OCI-LY3 (cell line): ENCODE measurements at regions not wholly inside any gene's neighbourhood (a gene's known extent, or its start where the extent isn't known, plus 50 kb on each side); places are given as distances from the start of the nearest gene placed in this dataset.

Experiments
- H2AFZ ChIP-seq: fragments of 200-600, 300-600 bp; shearing (Covaris generic); 2 replicates; pipeline ENCODE4 v1.6.0; 2014; ENCODE audit warnings: antibody characterized with exemption, low read depth, low read length
- H3K27ac ChIP-seq: fragments of 200-600, 300-600 bp; sonication (generic); 2 replicates; pipeline ENCODE4 v1.5.1; 2014; ENCODE audit warnings: mild to moderate bottlenecking, low read length, moderate library complexity, mixed read lengths
- H3K27me3 ChIP-seq: fragments of 200-600, 300-600 bp; sonication (generic); 2 replicates; pipeline ENCODE4 v1.6.1; 2014; ENCODE audit warnings: low read depth, low read length, mixed read lengths
- H3K36me3 ChIP-seq: fragments of 200-600, 300-600 bp; sonication (generic); replicated peaks from 2 replicates; pipeline ENCODE3; 2014; ENCODE audit warnings: low read depth, low read length, mixed read lengths
- H3K4me1 ChIP-seq: fragments of 300-600, 200-600 bp; sonication (generic); 2 replicates; pipeline ENCODE4 v1.6.1; 2014; ENCODE audit warnings: low read length, mixed read lengths
- H3K4me2 ChIP-seq: fragments of 200-600, 300-600 bp; sonication (generic); 2 replicates; pipeline ENCODE4 v1.6.1; 2014; ENCODE audit warnings: low read length, mixed read lengths
- H3K4me3 ChIP-seq: fragments of 300-600, 200-600 bp; sonication (generic); 2 replicates; pipeline ENCODE4 v1.5.1; 2014; ENCODE audit warnings: antibody characterized with exemption, mild to moderate bottlenecking, low read length, moderate library complexity
- H3K79me2 ChIP-seq: fragments of 300-600, 200-600 bp; shearing (Covaris generic); 2 replicates; pipeline ENCODE4 v1.6.1; 2014; ENCODE audit warnings: mild to moderate bottlenecking, low read length, mixed read lengths
- H3K9ac ChIP-seq: fragments of 300-600, 200-600 bp; shearing (Covaris generic); 2 replicates; pipeline ENCODE4 v1.6.0; 2014; ENCODE audit warnings: mild to moderate bottlenecking, low read length, moderate library complexity
- H3K9me3 ChIP-seq: fragments of 200-600, 300-600 bp; shearing (Covaris generic); 2 replicates; pipeline ENCODE4 v1.6.1; 2014; ENCODE audit warnings: low read length, mixed read lengths; ENCODE audit not compliant: insufficient read depth
- H4K20me1 ChIP-seq: fragments of 200-600, 300-600 bp; sonication (generic); 2 replicates; pipeline ENCODE4 v1.6.1; 2016; ENCODE audit warnings: low read length, mixed read lengths; ENCODE audit not compliant: insufficient read depth
- EZH2phosphoT487 ChIP-seq: fragments of 200-600 bp; shearing (Covaris generic); IDR thresholded peaks from 2 replicates; pipeline ENCODE4 v1.6.1; 2018; ENCODE audit warnings: antibody characterized with exemption, mixed run types, low read depth
- TF ChIP-seq, protein P1 (sequence below): fragments of 200-600, 300-600 bp; sonication (generic); IDR thresholded peaks from 2 replicates; pipeline ENCODE4 v1.5.1; 2014; ENCODE audit warnings: antibody characterized with exemption, low read length, low read depth

DNA sequence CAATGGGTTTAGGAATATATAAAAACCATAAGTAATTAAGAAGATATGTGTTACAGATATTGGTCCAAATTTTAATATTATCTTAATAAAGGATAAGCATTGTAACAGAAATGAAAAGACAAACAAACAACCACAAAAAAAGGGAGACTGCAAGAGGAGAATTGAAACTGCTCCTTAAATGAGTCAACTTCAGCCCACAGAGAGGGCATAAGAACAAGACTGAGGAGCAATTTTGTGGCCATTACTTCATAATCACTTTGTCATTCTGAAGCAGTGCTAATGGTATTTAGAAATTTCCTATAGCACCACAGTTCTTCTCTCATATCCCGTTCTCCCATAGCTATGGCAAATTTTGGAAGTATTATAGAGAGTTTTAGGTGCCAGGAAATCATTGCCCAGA lies 193.2 kb upstream of the HNMT start:
- no peak overlapping the region for H2AFZ ChIP-seq
- TF ChIP-seq EZH2phosphoT487, result no peak
- TF ChIP-seq, protein P1, sequence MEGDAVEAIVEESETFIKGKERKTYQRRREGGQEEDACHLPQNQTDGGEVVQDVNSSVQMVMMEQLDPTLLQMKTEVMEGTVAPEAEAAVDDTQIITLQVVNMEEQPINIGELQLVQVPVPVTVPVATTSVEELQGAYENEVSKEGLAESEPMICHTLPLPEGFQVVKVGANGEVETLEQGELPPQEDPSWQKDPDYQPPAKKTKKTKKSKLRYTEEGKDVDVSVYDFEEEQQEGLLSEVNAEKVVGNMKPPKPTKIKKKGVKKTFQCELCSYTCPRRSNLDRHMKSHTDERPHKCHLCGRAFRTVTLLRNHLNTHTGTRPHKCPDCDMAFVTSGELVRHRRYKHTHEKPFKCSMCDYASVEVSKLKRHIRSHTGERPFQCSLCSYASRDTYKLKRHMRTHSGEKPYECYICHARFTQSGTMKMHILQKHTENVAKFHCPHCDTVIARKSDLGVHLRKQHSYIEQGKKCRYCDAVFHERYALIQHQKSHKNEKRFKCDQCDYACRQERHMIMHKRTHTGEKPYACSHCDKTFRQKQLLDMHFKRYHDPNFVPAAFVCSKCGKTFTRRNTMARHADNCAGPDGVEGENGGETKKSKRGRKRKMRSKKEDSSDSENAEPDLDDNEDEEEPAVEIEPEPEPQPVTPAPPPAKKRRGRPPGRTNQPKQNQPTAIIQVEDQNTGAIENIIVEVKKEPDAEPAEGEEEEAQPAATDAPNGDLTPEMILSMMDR, result no peak
- H3K79me2 ChIP-seq, result no peaks in the 10 kb centered on the region
- no peak overlapping the region for H3K27ac ChIP-seq
- no peaks in the 10 kb centered on the region for H4K20me1 ChIP-seq
- H3K4me1 ChIP-seq, result peaks cover 49% of the 10 kb centered on the region
- H3K27me3 ChIP-seq, result no peaks in the 10 kb centered on the region
- no peak overlapping the region for H3K9ac ChIP-seq
- H3K4me2 ChIP-seq, result peak overlapping the region; percentile 5
- no peaks in the 10 kb centered on the region for H3K9me3 ChIP-seq
- no peak overlapping the region for H3K4me3 ChIP-seq
- H3K36me3 ChIP-seq, result no peaks in the 10 kb centered on the region

DNA sequence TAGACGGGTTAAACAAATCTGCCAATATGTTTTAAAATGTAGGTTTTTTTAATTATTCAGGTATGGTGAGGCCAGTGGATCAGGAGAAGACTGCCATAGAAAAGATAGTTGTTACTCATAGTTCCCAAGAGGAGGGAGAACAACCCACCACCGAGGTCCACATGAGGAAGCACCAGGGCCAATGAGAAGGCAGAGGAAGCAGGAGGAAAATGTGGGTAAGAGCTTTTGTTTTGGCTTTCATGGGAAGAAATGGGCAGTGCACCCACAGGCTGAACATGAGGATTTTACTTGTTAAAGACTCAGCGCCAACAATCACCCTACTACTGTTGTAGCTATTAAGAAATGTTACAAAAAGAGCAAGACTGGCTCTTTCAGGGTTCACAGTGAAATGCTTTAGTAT lies 191.8 kb upstream of the HNMT start:
- TF ChIP-seq, protein P1, result no peak
- TF ChIP-seq EZH2phosphoT487, result no peak
- H3K9me3 ChIP-seq, result no peaks in the 10 kb centered on the region
- no peaks in the 10 kb centered on the region for H3K36me3 ChIP-seq
- no peak overlapping the region for H3K9ac ChIP-seq
- no peaks in the 10 kb centered on the region for H3K27me3 ChIP-seq
- peak overlapping the region; percentile 41 for H3K4me2 ChIP-seq
- no peaks in the 10 kb centered on the region for H3K79me2 ChIP-seq
- H3K4me3 ChIP-seq, result no peak overlapping the region
- no peak overlapping the region for H3K27ac ChIP-seq
- H3K4me1 ChIP-seq, result peaks cover 42% of the 10 kb centered on the region
- no peaks in the 10 kb centered on the region for H4K20me1 ChIP-seq
- no peak overlapping the region for H2AFZ ChIP-seq

- Histone ChIP-seq H3K4me1 (peaks cover 24% of the 10 kb centered on the region), H3K27me3 (0 out of 2 replicates have a peak, but pooled peaks cover 3% of the 10 kb centered on the region), H3K9me3 (no peaks in the 10 kb centered on the region), H2AFZ (no peak overlapping the region), H3K4me3 (no peak overlapping the region), H3K79me2 (no peaks in the 10 kb centered on the region), H3K27ac (no peak overlapping the region), H3K9ac (no peak overlapping the region), H3K4me2 (no peak overlapping the region), H4K20me1 (no peaks in the 10 kb centered on the region), H3K36me3 (no peaks in the 10 kb centered on the region)
- no peak for TF ChIP-seq EZH2phosphoT487
- TF ChIP-seq, protein P1, result no peak
Observed at GRCh38 chr2:137775529-137775928, 188.7 kb upstream of the HNMT start.

GRCh38 chr2:137776697-137777096 lies 187.6 kb upstream of the HNMT start:
- H3K4me3 ChIP-seq, result no peak overlapping the region

More at GRCh38 chr2:137776697-137777096, 187.6 kb upstream of the HNMT start:
- Histone ChIP-seq H3K79me2 (no peaks in the 10 kb centered on the region), H3K9ac (no peak overlapping the region), H3K9me3 (no peaks in the 10 kb centered on the region), H3K27me3 (0 out of 2 replicates have a peak, but pooled peaks cover 3% of the 10 kb centered on the region), H3K4me2 (no peak overlapping the region), H4K20me1 (no peaks in the 10 kb centered on the region), H2AFZ (no peak overlapping the region), H3K4me1 (peaks cover 13% of the 10 kb centered on the region), H3K27ac (no peak overlapping the region), H3K36me3 (no peaks in the 10 kb centered on the region)
- TF ChIP-seq, protein P1, result no peak
- no peak for TF ChIP-seq EZH2phosphoT487
